ENCODE measurements at regions not wholly inside any gene's neighbourhood (a gene's known extent, or its start where the extent isn't known, plus 50 kb on each side); places are given as distances from the start of the nearest gene placed in this dataset.

DNA sequence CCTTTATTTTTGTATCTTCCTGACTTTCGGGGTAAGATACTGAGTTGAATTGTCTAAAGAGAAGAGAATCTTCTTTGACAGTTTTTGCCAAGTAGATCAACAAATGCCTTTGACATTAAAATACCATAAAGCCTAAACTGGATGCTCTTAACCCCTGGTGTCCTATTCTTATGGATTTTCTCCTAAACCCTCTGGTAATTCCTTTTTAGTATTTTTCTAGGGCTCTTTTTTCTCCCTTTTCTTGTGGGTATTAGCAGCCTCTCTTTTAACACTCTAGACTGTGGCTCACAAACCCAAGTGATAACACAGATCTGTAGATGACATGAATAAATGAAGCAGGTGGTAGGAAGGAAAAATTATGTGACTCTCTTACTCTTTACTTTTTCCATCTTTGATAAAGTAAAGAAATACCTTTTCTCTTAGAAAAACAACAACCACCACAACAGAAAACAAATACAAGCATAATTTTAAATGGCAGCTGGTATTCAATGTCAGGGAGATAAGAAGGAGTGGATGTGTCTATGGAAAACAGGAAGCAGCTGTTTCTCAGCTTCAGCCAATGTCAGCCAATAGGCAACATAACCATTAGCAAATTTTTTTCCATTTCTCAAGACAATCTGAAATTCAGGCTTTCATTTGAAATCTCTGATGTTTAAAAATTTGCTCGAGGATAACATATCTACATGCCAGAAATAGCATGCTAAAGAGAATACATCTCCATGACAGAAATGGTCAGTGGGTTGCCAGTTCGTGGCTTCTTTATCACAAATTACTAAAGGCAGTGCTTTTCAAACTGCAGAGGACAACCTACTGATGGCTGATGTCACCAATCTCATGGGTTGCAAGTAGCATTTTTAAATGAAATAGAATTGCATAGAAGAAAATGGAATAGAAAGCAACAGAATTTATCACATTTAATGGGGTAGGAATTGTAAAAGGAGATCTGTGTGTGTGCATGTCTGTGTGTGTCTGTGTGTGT, 123.1 kb upstream of the KRR1 start:
- TF ChIP-seq, protein P1, sequence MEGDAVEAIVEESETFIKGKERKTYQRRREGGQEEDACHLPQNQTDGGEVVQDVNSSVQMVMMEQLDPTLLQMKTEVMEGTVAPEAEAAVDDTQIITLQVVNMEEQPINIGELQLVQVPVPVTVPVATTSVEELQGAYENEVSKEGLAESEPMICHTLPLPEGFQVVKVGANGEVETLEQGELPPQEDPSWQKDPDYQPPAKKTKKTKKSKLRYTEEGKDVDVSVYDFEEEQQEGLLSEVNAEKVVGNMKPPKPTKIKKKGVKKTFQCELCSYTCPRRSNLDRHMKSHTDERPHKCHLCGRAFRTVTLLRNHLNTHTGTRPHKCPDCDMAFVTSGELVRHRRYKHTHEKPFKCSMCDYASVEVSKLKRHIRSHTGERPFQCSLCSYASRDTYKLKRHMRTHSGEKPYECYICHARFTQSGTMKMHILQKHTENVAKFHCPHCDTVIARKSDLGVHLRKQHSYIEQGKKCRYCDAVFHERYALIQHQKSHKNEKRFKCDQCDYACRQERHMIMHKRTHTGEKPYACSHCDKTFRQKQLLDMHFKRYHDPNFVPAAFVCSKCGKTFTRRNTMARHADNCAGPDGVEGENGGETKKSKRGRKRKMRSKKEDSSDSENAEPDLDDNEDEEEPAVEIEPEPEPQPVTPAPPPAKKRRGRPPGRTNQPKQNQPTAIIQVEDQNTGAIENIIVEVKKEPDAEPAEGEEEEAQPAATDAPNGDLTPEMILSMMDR (conservative IDR thresholded peaks at IDR 0.05; ENCODE audit: low read length), result no peak
- TF ChIP-seq EZH2phosphoT487 (IDR thresholded peaks at IDR 0.05; ENCODE audit: borderline replicate concordance), result no peak

All from Loucy (cell line).